GM10266 (cell line): ENCODE measurements at regions not wholly inside any gene's neighbourhood (a gene's known extent, or its start where the extent isn't known, plus 50 kb on each side); places are given as distances from the start of the nearest gene placed in this dataset.

Source experiments
- DNase-seq: peaks from one replicate; pipeline ENCODE4 v3.0.0; 2012; ENCODE audit errors: extremely low spot score
- TF ChIP-seq, protein P1 (sequence below): IDR thresholded peaks from 2 replicates; pipeline ENCODE4 v1.5.1; 2012; ENCODE audit warnings: mild to moderate bottlenecking, low read depth; ENCODE audit not compliant: control insufficient read depth, insufficient read depth; ENCODE audit errors: missing control alignments

DNA sequence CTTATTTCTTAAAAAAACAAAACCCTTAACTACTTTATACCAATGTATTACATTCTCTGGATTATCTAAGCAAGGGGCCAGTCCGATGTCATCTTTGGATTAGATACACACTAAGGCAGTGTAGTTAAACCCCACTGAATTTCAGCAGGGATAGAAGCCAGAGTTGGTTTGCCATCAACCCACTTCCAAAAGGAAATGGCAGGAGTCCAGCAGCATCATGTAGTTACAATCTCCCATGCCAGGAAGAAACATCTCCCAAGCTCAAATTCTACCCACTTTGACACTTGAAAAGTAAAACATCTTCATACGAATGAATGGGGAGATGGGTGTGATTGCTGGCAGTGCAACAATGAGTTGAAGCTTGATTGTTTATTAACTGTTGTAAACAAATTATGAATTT is 203.5 kb upstream of the PLXNC1 start:
- TF ChIP-seq, protein P1, sequence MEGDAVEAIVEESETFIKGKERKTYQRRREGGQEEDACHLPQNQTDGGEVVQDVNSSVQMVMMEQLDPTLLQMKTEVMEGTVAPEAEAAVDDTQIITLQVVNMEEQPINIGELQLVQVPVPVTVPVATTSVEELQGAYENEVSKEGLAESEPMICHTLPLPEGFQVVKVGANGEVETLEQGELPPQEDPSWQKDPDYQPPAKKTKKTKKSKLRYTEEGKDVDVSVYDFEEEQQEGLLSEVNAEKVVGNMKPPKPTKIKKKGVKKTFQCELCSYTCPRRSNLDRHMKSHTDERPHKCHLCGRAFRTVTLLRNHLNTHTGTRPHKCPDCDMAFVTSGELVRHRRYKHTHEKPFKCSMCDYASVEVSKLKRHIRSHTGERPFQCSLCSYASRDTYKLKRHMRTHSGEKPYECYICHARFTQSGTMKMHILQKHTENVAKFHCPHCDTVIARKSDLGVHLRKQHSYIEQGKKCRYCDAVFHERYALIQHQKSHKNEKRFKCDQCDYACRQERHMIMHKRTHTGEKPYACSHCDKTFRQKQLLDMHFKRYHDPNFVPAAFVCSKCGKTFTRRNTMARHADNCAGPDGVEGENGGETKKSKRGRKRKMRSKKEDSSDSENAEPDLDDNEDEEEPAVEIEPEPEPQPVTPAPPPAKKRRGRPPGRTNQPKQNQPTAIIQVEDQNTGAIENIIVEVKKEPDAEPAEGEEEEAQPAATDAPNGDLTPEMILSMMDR = no peak

GRCh38 chr12:93946542-93947150 is 201.7 kb upstream of the PLXNC1 start:
- DNase-seq = no peak
- TF ChIP-seq, protein P1 = no peak

More for the DNA sequence above, 203.5 kb upstream of the PLXNC1 start:
- DNase-seq = no peak

DNA sequence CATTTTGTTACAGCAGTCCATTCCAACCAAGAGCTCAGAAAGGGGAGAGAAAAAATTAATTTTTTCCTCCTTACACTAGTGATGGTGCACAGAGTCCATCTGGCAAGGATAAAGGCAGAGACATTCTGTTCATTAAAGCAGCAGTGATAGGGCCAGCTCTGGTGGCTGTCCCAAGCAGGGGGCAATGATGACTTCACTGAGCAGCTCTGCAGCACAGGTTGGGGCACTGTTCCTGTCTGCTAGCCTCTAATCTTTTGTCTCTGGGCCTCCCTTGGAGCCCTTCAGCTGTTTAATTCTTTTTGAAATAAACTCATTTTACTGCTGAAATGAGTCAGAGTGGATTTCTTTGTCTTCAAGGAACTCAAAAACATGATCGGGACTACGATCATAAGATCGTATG is 200.9 kb upstream of the PLXNC1 start:
- TF ChIP-seq, protein P1 = no peak
- DNase-seq = no peak

- TF ChIP-seq, protein P1 = no peak
- no peak for DNase-seq
Measured at GRCh38 chr12:93950311-93950710, 198.1 kb upstream of the PLXNC1 start.

DNA sequence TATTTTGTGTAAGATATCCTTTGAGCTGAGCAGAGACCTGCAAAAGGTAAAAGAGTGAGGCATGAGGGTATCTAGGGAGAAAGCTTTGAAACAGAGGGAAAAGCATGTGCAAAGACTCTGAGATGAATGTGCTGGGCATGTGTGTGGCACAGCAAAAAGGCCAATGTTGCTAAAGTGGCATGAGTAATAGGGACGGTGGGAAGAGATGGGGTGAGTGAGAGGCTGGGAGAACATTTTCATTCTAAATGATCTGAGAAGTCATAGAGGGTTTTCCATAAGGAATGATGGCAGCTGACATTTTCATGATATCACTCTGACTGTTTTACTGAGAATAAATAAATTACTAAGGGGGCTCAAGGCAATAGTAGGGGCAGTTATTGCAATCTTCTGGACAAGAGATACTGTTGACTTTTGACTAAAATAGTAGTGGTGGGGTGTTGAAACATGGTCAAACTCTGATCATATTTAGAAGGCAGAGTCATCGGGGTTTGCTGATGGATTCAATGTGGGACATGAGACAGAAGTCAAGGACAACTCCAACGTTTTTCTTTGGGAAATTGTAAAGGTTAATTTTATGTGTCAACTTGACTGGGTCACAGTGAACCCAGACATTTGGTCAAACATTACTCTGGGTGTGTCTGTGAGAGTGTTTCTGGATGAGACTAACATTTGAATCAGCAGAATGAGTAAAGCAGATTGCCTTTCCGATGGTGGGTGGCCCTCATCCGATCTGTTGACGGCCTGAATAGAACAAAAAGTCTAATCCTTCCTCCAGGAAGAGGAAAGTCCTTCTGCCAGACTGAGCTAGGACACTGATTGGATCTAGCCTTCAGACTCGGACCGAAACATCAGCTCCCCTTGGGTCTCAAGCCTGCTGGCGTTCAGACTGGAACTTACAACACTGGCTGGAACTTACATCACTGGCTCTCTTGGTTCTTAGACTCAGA is 193.9 kb upstream of the PLXNC1 start:
- TF ChIP-seq, protein P1 = no peak
- DNase-seq = no peak

DNA sequence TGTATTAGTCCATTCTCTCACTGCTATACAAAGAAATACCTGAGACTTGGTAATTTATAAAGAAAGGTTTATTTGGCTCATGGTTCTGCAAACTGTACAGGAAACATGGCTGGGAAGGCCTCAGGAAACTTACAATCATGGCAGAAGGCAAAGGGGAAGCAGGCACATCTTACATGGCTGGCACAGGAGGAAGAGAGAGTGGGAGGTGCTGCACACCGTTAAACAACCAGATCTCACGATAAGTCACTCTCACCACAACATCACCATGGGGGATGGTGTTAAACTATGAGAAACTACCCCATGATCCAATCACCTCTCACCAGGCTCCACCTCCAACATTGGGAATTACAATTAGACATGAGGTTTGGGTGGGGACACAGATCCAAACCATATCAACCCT is 191.8 kb upstream of the PLXNC1 start:
- TF ChIP-seq, protein P1 = no peak
- DNase-seq = no peak

DNA sequence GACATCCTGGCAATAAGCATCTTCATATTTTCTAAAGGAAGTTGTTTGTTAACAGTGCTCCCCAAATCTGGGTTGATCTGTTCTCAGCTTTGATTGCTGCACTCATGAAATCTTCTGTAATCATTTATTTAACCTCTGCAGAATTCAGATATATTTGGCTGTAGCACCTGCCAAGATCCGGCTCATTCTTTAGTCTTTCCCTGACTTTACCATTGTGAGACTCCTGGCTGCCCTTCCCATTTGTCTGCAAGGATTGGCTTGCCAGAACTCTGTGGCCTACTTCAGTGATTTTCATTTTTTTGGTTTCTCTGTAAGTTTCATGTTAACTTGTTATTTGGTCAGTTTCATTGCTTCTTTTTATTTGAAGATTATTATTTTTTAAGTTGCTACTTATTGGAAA is 191.2 kb upstream of the PLXNC1 start:
- TF ChIP-seq, protein P1 = no peak

More for the DNA sequence above, 191.2 kb upstream of the PLXNC1 start:
- no peak for DNase-seq
